GM18502 (cell line): ENCODE measurements at regions not wholly inside any gene's neighbourhood (a gene's known extent, or its start where the extent isn't known, plus 50 kb on each side); places are given as distances from the start of the nearest gene placed in this dataset.
"Not testable (repeated sequence)": the region's sequence is repeated elsewhere in the genome, so short reads cannot be mapped to it uniquely, and the experiment has no call there.

Experiments
- ATAC-seq: cut with Tn5 transposase; IDR thresholded peaks from one replicate; pipeline ENCODE4 v1.9.1; 2021; ENCODE audit warnings: mild to moderate bottlenecking; ENCODE audit not compliant: unreplicated experiment, poor library complexity

GRCh38 chr11:45000918-45001317, 50.2 kb upstream of the TP53I11 start:
- ATAC-seq = no peak

- ATAC-seq = no peak
These were observed 50.9 kb upstream of the TP53I11 start for GRCh38 chr11:45001466-45002165.

GRCh38 chr11:45005106-45005505, 54.4 kb upstream of the TP53I11 start:
- no peak for ATAC-seq

- ATAC-seq = no peak
These were observed 56.3 kb upstream of the TP53I11 start for GRCh38 chr11:45007011-45007410.

- not testable (repeated sequence) for ATAC-seq
These were observed 65.3 kb upstream of the TP53I11 start for GRCh38 chr11:45015983-45016382.

GRCh38 chr11:45016446-45016845, 65.8 kb upstream of the TP53I11 start:
- not testable (repeated sequence) for ATAC-seq

GRCh38 chr11:45017329-45017728, 66.6 kb upstream of the TP53I11 start:
- no peak for ATAC-seq

- ATAC-seq = no peak
These were observed 70.3 kb upstream of the TP53I11 start for GRCh38 chr11:45021001-45021400.

GRCh38 chr11:45021692-45022141, 71.0 kb upstream of the TP53I11 start:
- no peak for ATAC-seq

GRCh38 chr11:45022294-45023064, 71.8 kb upstream of the TP53I11 start:
- ATAC-seq = no peak

GRCh38 chr11:45023065-45023365, 72.3 kb upstream of the TP53I11 start:
- no peak for ATAC-seq

- no peak for ATAC-seq
These were observed 73.6 kb upstream of the TP53I11 start for GRCh38 chr11:45024316-45024715.

- ATAC-seq = no peak
These were observed 74.3 kb upstream of the TP53I11 start for GRCh38 chr11:45024846-45025588.

- ATAC-seq = peak; percentile 78
These were observed 75.2 kb upstream of the TP53I11 start for GRCh38 chr11:45025716-45026492.

- no peak for ATAC-seq
These were observed 76.2 kb upstream of the TP53I11 start for GRCh38 chr11:45026835-45027234.

- no peak for ATAC-seq
These were observed 76.6 kb upstream of the TP53I11 start for GRCh38 chr11:45027312-45027711.

- ATAC-seq = no peak
These were observed 78.4 kb upstream of the TP53I11 start for GRCh38 chr11:45028911-45029682.

GRCh38 chr11:45030778-45031177, 80.1 kb upstream of the TP53I11 start:
- ATAC-seq = no peak

- peak; percentile 94 for ATAC-seq
These were observed 81.3 kb upstream of the TP53I11 start for GRCh38 chr11:45031912-45032519.
